Retinal pigment epithelial cell (primary cell): ENCODE measurements at regions not wholly inside any gene's neighbourhood (a gene's known extent, or its start where the extent isn't known, plus 50 kb on each side); places are given as distances from the start of the nearest gene placed in this dataset.
"Not testable (repeated sequence)": the region's sequence is repeated elsewhere in the genome, so short reads cannot be mapped to it uniquely, and the experiment has no call there.

Source experiments
- DNase-seq: peaks from one replicate; pipeline ENCODE4 v3.0.0-alpha.2; 2010; ENCODE audit warnings: low read depth
- H3K4me3 ChIP-seq: 2 replicates; pipeline ENCODE4 v1.5.1; 2011; ENCODE audit warnings: mild to moderate bottlenecking, low read length, control low read depth, moderate library complexity
- CTCF ChIP-seq: conservative IDR thresholded peaks from 2 replicates; pipeline ENCODE4 v1.5.1; 2011; ENCODE audit warnings: low read depth, low read length, control low read depth, inconsistent platforms

GRCh38 chr10:22133749-22134624 is 83.8 kb downstream of the EBLN1 start:
- no peak for TF ChIP-seq CTCF
- H3K4me3 ChIP-seq, result no peak overlapping the region
- no peak for DNase-seq

- not testable (repeated sequence) for H3K4me3 ChIP-seq, DNase-seq
These were observed 87.0 kb downstream of the EBLN1 start for GRCh38 chr10:22130824-22131223.

GRCh38 chr10:22129612-22130011 is 88.2 kb downstream of the EBLN1 start:
- DNase-seq, H3K4me3 ChIP-seq: not testable (repeated sequence)

- DNase-seq, H3K4me3 ChIP-seq: not testable (repeated sequence)
These were observed 96.6 kb downstream of the EBLN1 start for GRCh38 chr10:22121181-22121580.

- DNase-seq, H3K4me3 ChIP-seq: not testable (repeated sequence)
These were observed 97.7 kb downstream of the EBLN1 start for GRCh38 chr10:22120072-22120471.

GRCh38 chr10:22119575-22119974 is 98.2 kb downstream of the EBLN1 start:
- H3K4me3 ChIP-seq, DNase-seq: not testable (repeated sequence)

- no peak for DNase-seq
- TF ChIP-seq CTCF, result no peak
- no peak overlapping the region for H3K4me3 ChIP-seq
These were observed 106.1 kb downstream of the EBLN1 start for GRCh38 chr10:22111705-22112104.

GRCh38 chr10:22111260-22111659 is 106.6 kb downstream of the EBLN1 start:
- TF ChIP-seq CTCF, result no peak

GRCh38 chr10:22110761-22111160 is 107.1 kb downstream of the EBLN1 start:
- no peak for TF ChIP-seq CTCF
- DNase-seq, result no peak
- H3K4me3 ChIP-seq, result no peak overlapping the region

More at GRCh38 chr10:22111260-22111659, 106.6 kb downstream of the EBLN1 start:
- no peak for DNase-seq
- H3K4me3 ChIP-seq, result no peak overlapping the region

GRCh38 chr10:22105270-22105669 is 101.7 kb upstream of the DNAJC1 start:
- H3K4me3 ChIP-seq, result no peak overlapping the region
- DNase-seq, result no peak
- TF ChIP-seq CTCF, result no peak
